Naive B cell (primary cell): ENCODE measurements at regions not wholly inside any gene's neighbourhood (a gene's known extent, or its start where the extent isn't known, plus 50 kb on each side); places are given as distances from the start of the nearest gene placed in this dataset.
"Not testable (repeated sequence)": the region's sequence is repeated elsewhere in the genome, so short reads cannot be mapped to it uniquely, and the experiment has no call there.

ENCODE experiments used
- ATAC-seq, 2 donors: fragments of 150-1000 bp; cut with Tn5 transposase; 2 replicates each; pipeline ENCODE4 v1.10.0; 2021; ENCODE audit warnings: low read depth in 2 of 2, mild to moderate bottlenecking in 2 of 2, moderate library complexity in 2 of 2
- DNase-seq: peaks from one replicate; pipeline ENCODE4 v3.0.0; 2022
- H3K27ac Mint-ChIP-seq, 6 donors: one replicate each; pipeline ENCODE4 v1.8.0; 2020 to 2022; ENCODE audit warnings: mild to moderate bottlenecking in 6 of 6, mixed read lengths in 6 of 6, moderate library complexity in 5 of 6, inconsistent platforms in 2 of 6
- H3K27me3 Mint-ChIP-seq, 3 donors: one replicate each; pipeline ENCODE4 v1.8.0; 2021 to 2022; ENCODE audit warnings: mixed read lengths in 3 of 3, mild to moderate bottlenecking in 1 of 3
- H3K36me3 Mint-ChIP-seq, 2 donors: one replicate each; pipeline ENCODE4 v1.8.0; 2020 to 2022; ENCODE audit warnings: mixed read lengths in 2 of 2, inconsistent platforms in 1 of 2, mild to moderate bottlenecking in 1 of 2
- H3K4me1 Mint-ChIP-seq, 3 donors: one replicate each; pipeline ENCODE4 v1.8.0; 2020 to 2022; ENCODE audit warnings: mixed read lengths in 3 of 3, inconsistent platforms in 1 of 3, mild to moderate bottlenecking in 1 of 3, moderate library complexity in 1 of 3
- H3K4me3 Mint-ChIP-seq, 8 donors: one replicate each; pipeline ENCODE4 v1.8.0; 2020 to 2022; ENCODE audit warnings: mild to moderate bottlenecking in 8 of 8, mixed read lengths in 8 of 8, moderate library complexity in 8 of 8, inconsistent platforms in 2 of 8
- H3K9me3 Mint-ChIP-seq, 7 donors: one replicate each; pipeline ENCODE4 v1.8.0; 2020 to 2022; ENCODE audit warnings: mixed read lengths in 7 of 7, mild to moderate bottlenecking in 5 of 7, inconsistent platforms in 2 of 7, moderate library complexity in 1 of 7

- Mint-ChIP-seq H3K4me3 (no peak overlapping the region), H3K27ac (no peak overlapping the region), H3K4me1 (no peaks in the 10 kb centered on the region), H3K9me3 (peaks cover 0 to 5% (median 2%) of the 10 kb centered on the region in 7 donors), H3K27me3 (no peaks in the 10 kb centered on the region), H3K36me3 (no peaks in the 10 kb centered on the region)
- no peak for DNase-seq
- no peak for ATAC-seq
Measured at GRCh38 chr10:83724471-83725241, 414.7 kb upstream of the GHITM start.

GRCh38 chr10:83725567-83725966 lies 413.7 kb upstream of the GHITM start:
- no peak for DNase-seq
- peaks cover 0 to 5% (median 2%) of the 10 kb centered on the region in 7 donors for H3K9me3 Mint-ChIP-seq
- no peak for ATAC-seq
- no peaks in the 10 kb centered on the region for H3K4me1 Mint-ChIP-seq
- no peak overlapping the region for H3K27ac Mint-ChIP-seq
- no peak overlapping the region for H3K4me3 Mint-ChIP-seq
- no peaks in the 10 kb centered on the region for H3K27me3 Mint-ChIP-seq
- H3K36me3 Mint-ChIP-seq = no peaks in the 10 kb centered on the region

- no peaks in the 10 kb centered on the region for H3K27me3 Mint-ChIP-seq
- H3K4me1 Mint-ChIP-seq = no peaks in the 10 kb centered on the region
- ATAC-seq = no peak
Measured at GRCh38 chr10:83734278-83734677, 405.0 kb upstream of the GHITM start.

GRCh38 chr10:83736008-83736407 lies 403.3 kb upstream of the GHITM start:
- Mint-ChIP-seq H3K9me3 (peaks cover 11 to 33% (median 17%) of the 10 kb centered on the region in 7 donors), H3K36me3 (no peaks in the 10 kb centered on the region), H3K27ac (no peak overlapping the region), H3K27me3 (no peaks in the 10 kb centered on the region), H3K4me1 (no peaks in the 10 kb centered on the region), H3K4me3 (no peak overlapping the region)
- DNase-seq = no peak
- no peak for ATAC-seq

More at GRCh38 chr10:83734278-83734677, 405.0 kb upstream of the GHITM start:
- Mint-ChIP-seq H3K4me3 (no peak overlapping the region), H3K36me3 (no peaks in the 10 kb centered on the region), H3K27ac (no peak overlapping the region), H3K9me3 (peaks cover 11 to 33% (median 21%) of the 10 kb centered on the region in 7 donors)
- no peak for DNase-seq

- no peak overlapping the region for H3K27ac Mint-ChIP-seq
- H3K9me3 Mint-ChIP-seq = peaks cover 17 to 67% (median 38%) of the 10 kb centered on the region in 7 donors
- H3K36me3 Mint-ChIP-seq = peaks cover 4 to 13% of the 10 kb centered on the region in 2 donors
- H3K27me3 Mint-ChIP-seq = no peaks in the 10 kb centered on the region
- no peak for ATAC-seq
- no peak for DNase-seq
- H3K4me1 Mint-ChIP-seq = no peaks in the 10 kb centered on the region
- H3K4me3 Mint-ChIP-seq = no peak overlapping the region
Measured at GRCh38 chr10:83750604-83751003, 388.7 kb upstream of the GHITM start.

- Mint-ChIP-seq H3K4me1 (no peaks in the 10 kb centered on the region), H3K9me3 (peaks cover 17 to 69% (median 41%) of the 10 kb centered on the region in 7 donors), H3K27me3 (no peaks in the 10 kb centered on the region), H3K36me3 (peaks cover 4 to 13% of the 10 kb centered on the region in 2 donors), H3K27ac (no peak overlapping the region), H3K4me3 (no peak overlapping the region)
- DNase-seq (no peak), ATAC-seq (no peak)
Measured at GRCh38 chr10:83753490-83753889, 385.8 kb upstream of the GHITM start.

- no peak for ATAC-seq
- peaks cover 4 to 13% of the 10 kb centered on the region in 2 donors for H3K36me3 Mint-ChIP-seq
- H3K9me3 Mint-ChIP-seq = peaks cover 16 to 62% (median 34%) of the 10 kb centered on the region in 7 donors
- no peaks in the 10 kb centered on the region for H3K27me3 Mint-ChIP-seq
- no peak overlapping the region for H3K4me3 Mint-ChIP-seq
- no peak for DNase-seq
- H3K4me1 Mint-ChIP-seq = no peaks in the 10 kb centered on the region
- H3K27ac Mint-ChIP-seq = no peak overlapping the region
Measured at GRCh38 chr10:83754857-83755256, 384.5 kb upstream of the GHITM start.

GRCh38 chr10:83760142-83760541 lies 379.2 kb upstream of the GHITM start:
- Mint-ChIP-seq H3K9me3 (peaks cover 0 to 17% (median 9%) of the 10 kb centered on the region in 7 donors), H3K4me1 (no peaks in the 10 kb centered on the region), H3K27ac (no peak overlapping the region), H3K4me3 (no peak overlapping the region), H3K27me3 (no peaks in the 10 kb centered on the region), H3K36me3 (no peaks in the 10 kb centered on the region)
- DNase-seq (no peak), ATAC-seq (no peak)

- Mint-ChIP-seq H3K4me3 (no peak overlapping the region), H3K27ac (no peak overlapping the region), H3K36me3 (no peaks in the 10 kb centered on the region), H3K4me1 (no peaks in the 10 kb centered on the region), H3K9me3 (peaks cover 0 to 7% (median 0%) of the 10 kb centered on the region in 7 donors), H3K27me3 (no peaks in the 10 kb centered on the region)
- DNase-seq (no peak), ATAC-seq (no peak)
Measured at GRCh38 chr10:83764666-83765065, 374.6 kb upstream of the GHITM start.

- Mint-ChIP-seq H3K36me3 (no peaks in the 10 kb centered on the region), H3K9me3 (peaks cover 0 to 7% (median under 1%) of the 10 kb centered on the region in 7 donors), H3K27me3 (no peaks in the 10 kb centered on the region), H3K4me3 (no peak overlapping the region), H3K27ac (no peak overlapping the region), H3K4me1 (no peaks in the 10 kb centered on the region)
- ATAC-seq = no peak
- no peak for DNase-seq
Measured at GRCh38 chr10:83765731-83766130, 373.6 kb upstream of the GHITM start.

GRCh38 chr10:83769281-83769820 lies 370.0 kb upstream of the GHITM start:
- H3K27ac Mint-ChIP-seq = no peak overlapping the region
- peaks cover 3 to 12% (median 5%) of the 10 kb centered on the region in 7 donors for H3K9me3 Mint-ChIP-seq
- DNase-seq (no peak), ATAC-seq (no peak)
- no peaks in the 10 kb centered on the region for H3K27me3 Mint-ChIP-seq
- H3K4me1 Mint-ChIP-seq = no peaks in the 10 kb centered on the region
- H3K4me3 Mint-ChIP-seq = no peak overlapping the region
- peaks cover 0 to 6% of the 10 kb centered on the region in 2 donors for H3K36me3 Mint-ChIP-seq

GRCh38 chr10:83786701-83787100 lies 352.6 kb upstream of the GHITM start:
- peak overlapping the region in 1 of 8 donors; percentile 20 for H3K4me3 Mint-ChIP-seq

GRCh38 chr10:83801983-83802382 lies 337.3 kb upstream of the GHITM start:
- DNase-seq = no peak
- H3K4me3 Mint-ChIP-seq = no peak overlapping the region
- H3K36me3 Mint-ChIP-seq = no peaks in the 10 kb centered on the region
- peak overlapping the region in 1 of 6 donors; percentile 45 for H3K27ac Mint-ChIP-seq
- no peak for ATAC-seq
- H3K9me3 Mint-ChIP-seq = peaks cover 0 to 9% (median 3%) of the 10 kb centered on the region in 7 donors
- H3K4me1 Mint-ChIP-seq = no peaks in the 10 kb centered on the region
- H3K27me3 Mint-ChIP-seq = no peaks in the 10 kb centered on the region

More at GRCh38 chr10:83786701-83787100, 352.6 kb upstream of the GHITM start:
- not testable (repeated sequence) for DNase-seq, H3K4me1 Mint-ChIP-seq, H3K36me3 Mint-ChIP-seq, ATAC-seq, H3K27ac Mint-ChIP-seq, H3K27me3 Mint-ChIP-seq
- peaks cover 5 to 32% (median 22%) of the 10 kb centered on the region in 7 donors for H3K9me3 Mint-ChIP-seq

- peaks cover 0 to 7% (median 4%) of the 10 kb centered on the region in 7 donors for H3K9me3 Mint-ChIP-seq
- no peak overlapping the region for H3K4me3 Mint-ChIP-seq
- H3K36me3 Mint-ChIP-seq = no peaks in the 10 kb centered on the region
- no peak for DNase-seq
- no peak overlapping the region for H3K27ac Mint-ChIP-seq
- H3K27me3 Mint-ChIP-seq = no peaks in the 10 kb centered on the region
- no peaks in the 10 kb centered on the region for H3K4me1 Mint-ChIP-seq
- no peak for ATAC-seq
Measured at GRCh38 chr10:83806717-83807116, 332.6 kb upstream of the GHITM start.
